IgD-negative memory B cell (primary cell): ENCODE measurements at regions not wholly inside any gene's neighbourhood (a gene's known extent, or its start where the extent isn't known, plus 50 kb on each side); places are given as distances from the start of the nearest gene placed in this dataset.
"Not testable (repeated sequence)": the region's sequence is repeated elsewhere in the genome, so short reads cannot be mapped to it uniquely, and the experiment has no call there.

Experiments
- H3K27ac Mint-ChIP-seq, 3 donors: one replicate each; pipeline ENCODE4 v1.8.0; 2020 to 2022; ENCODE audit warnings: mild to moderate bottlenecking in 3 of 3, mixed read lengths in 3 of 3, moderate library complexity in 1 of 3
- H3K27me3 Mint-ChIP-seq: one replicate; pipeline ENCODE4 v1.8.0; 2021; ENCODE audit warnings: mixed read lengths
- H3K36me3 Mint-ChIP-seq: one replicate; pipeline ENCODE4 v1.8.0; 2020; ENCODE audit warnings: mild to moderate bottlenecking, mixed read lengths
- H3K4me1 Mint-ChIP-seq, 3 donors: one replicate each; pipeline ENCODE4 v1.8.0; 2020 to 2022; ENCODE audit warnings: mixed read lengths in 3 of 3, mild to moderate bottlenecking in 1 of 3
- H3K4me3 Mint-ChIP-seq, 4 donors: one replicate each; pipeline ENCODE4 v1.8.0; 2020 to 2022; ENCODE audit warnings: mild to moderate bottlenecking in 4 of 4, mixed read lengths in 4 of 4, moderate library complexity in 3 of 4
- H3K9me3 Mint-ChIP-seq, 3 donors: one replicate each; pipeline ENCODE4 v1.8.0; 2020 to 2021; ENCODE audit warnings: mixed read lengths in 3 of 3, mild to moderate bottlenecking in 1 of 3

- not testable (repeated sequence) for H3K4me3 Mint-ChIP-seq, H3K4me1 Mint-ChIP-seq, H3K9me3 Mint-ChIP-seq, H3K36me3 Mint-ChIP-seq, H3K27me3 Mint-ChIP-seq, H3K27ac Mint-ChIP-seq
Observed at GRCh38 chr18:7178568-7178967, 52.3 kb upstream of the LRRC30 start.

GRCh38 chr18:7177116-7177744, 53.7 kb upstream of the LRRC30 start:
- Mint-ChIP-seq H3K27me3 (no peaks in the 10 kb centered on the region), H3K36me3 (no peaks in the 10 kb centered on the region), H3K4me1 (no peaks in the 10 kb centered on the region), H3K27ac (no peak overlapping the region), H3K9me3 (peaks cover 0 to 2% (median 0%) of the 10 kb centered on the region in 3 donors), H3K4me3 (no peak overlapping the region)

- Mint-ChIP-seq H3K4me3 (no peak overlapping the region), H3K36me3 (no peaks in the 10 kb centered on the region), H3K27ac (peak overlapping the region in 1 of 3 donors; percentile 19), H3K4me1 (no peaks in the 10 kb centered on the region), H3K9me3 (no peaks in the 10 kb centered on the region), H3K27me3 (no peaks in the 10 kb centered on the region)
Observed at GRCh38 chr18:7174344-7175095, 56.4 kb upstream of the LRRC30 start.

DNA sequence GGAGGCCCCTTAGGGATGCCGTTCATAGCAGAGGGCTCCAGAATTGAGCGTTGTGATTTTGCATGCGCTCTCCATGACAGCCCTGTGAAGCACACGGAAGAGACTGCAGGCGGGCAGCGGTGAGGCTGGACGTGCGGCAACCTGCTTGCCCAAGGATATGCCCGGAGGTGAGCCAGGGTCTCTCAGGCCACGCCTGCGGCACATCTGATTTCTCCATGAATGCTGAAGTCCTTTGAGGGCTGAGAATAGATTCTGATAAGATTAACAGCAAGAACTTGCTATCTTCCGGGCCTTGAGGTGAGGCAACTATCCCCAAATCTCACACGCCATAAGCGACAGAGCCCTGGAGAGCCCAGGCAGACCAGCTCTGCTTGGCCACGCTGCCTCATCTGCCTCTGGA, 55.6 kb upstream of the LAMA1 start:
- Mint-ChIP-seq H3K9me3 (no peaks in the 10 kb centered on the region), H3K4me1 (no peaks in the 10 kb centered on the region), H3K27me3 (no peaks in the 10 kb centered on the region), H3K36me3 (no peaks in the 10 kb centered on the region), H3K4me3 (no peak overlapping the region), H3K27ac (peak overlapping the region in 1 of 3 donors; percentile 53)

DNA sequence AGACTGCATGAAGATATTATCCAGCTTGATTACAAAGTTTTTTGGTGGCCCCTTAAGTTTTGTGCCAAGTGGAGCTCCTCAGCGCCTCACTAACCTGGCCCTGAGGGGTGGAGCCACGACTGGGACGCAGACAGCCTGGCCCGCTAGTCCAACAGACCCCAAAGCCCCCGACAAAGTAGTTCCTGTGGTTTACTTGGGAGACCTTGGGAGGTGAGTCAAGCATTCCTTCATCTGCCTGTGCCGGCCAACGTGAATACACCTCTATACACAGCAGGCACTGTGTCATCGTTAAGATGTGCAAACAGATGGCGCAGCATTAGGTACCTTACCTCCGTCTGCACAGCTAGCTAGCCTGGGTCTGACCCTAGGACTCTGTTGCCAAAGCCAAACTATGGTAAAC, 55.0 kb upstream of the LAMA1 start:
- no peaks in the 10 kb centered on the region for H3K9me3 Mint-ChIP-seq
- no peaks in the 10 kb centered on the region for H3K36me3 Mint-ChIP-seq
- H3K4me3 Mint-ChIP-seq = no peak overlapping the region
- no peaks in the 10 kb centered on the region for H3K27me3 Mint-ChIP-seq
- no peaks in the 10 kb centered on the region for H3K4me1 Mint-ChIP-seq
- no peak overlapping the region for H3K27ac Mint-ChIP-seq

GRCh38 chr18:7170292-7170691, 52.7 kb upstream of the LAMA1 start:
- no peaks in the 10 kb centered on the region for H3K9me3 Mint-ChIP-seq
- no peaks in the 10 kb centered on the region for H3K27me3 Mint-ChIP-seq
- peak overlapping the region in 1 of 3 donors; percentile 80 for H3K27ac Mint-ChIP-seq
- no peaks in the 10 kb centered on the region for H3K4me1 Mint-ChIP-seq
- no peak overlapping the region for H3K4me3 Mint-ChIP-seq
- H3K36me3 Mint-ChIP-seq = no peaks in the 10 kb centered on the region

GRCh38 chr18:7169601-7170000, 52.0 kb upstream of the LAMA1 start:
- Mint-ChIP-seq H3K4me1 (no peaks in the 10 kb centered on the region), H3K27me3 (no peaks in the 10 kb centered on the region), H3K36me3 (no peaks in the 10 kb centered on the region), H3K9me3 (no peaks in the 10 kb centered on the region), H3K4me3 (no peak overlapping the region), H3K27ac (no peak overlapping the region)

DNA sequence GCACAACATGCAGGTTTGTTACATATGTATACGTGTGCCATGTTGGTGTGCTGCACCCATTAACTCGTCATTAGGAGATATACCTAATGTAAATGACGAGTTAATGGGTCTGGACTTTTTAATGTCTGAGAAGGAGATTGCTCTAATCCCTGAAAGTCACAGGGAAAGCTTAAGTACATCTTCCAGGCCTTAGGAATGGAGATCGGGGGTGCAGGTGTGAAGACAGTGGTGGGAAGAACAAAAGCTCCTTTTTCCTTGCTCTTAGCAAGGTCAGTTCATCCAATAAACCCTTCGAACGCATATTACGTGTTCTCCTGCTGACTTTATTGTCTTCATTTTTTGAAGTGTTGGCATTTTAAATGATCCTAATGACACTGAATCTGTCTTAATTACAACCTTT, 50.8 kb upstream of the LAMA1 start:
- Mint-ChIP-seq H3K4me1 (no peaks in the 10 kb centered on the region), H3K36me3 (no peaks in the 10 kb centered on the region)

More for the DNA sequence above, 50.8 kb upstream of the LAMA1 start:
- Mint-ChIP-seq H3K9me3 (peaks cover 0 to 4% (median 0%) of the 10 kb centered on the region in 3 donors), H3K27me3 (no peaks in the 10 kb centered on the region), H3K4me3 (no peak overlapping the region), H3K27ac (no peak overlapping the region)
